ENCODE measurements at regions not wholly inside any gene's neighbourhood (a gene's known extent, or its start where the extent isn't known, plus 50 kb on each side); places are given as distances from the start of the nearest gene placed in this dataset.

DNA sequence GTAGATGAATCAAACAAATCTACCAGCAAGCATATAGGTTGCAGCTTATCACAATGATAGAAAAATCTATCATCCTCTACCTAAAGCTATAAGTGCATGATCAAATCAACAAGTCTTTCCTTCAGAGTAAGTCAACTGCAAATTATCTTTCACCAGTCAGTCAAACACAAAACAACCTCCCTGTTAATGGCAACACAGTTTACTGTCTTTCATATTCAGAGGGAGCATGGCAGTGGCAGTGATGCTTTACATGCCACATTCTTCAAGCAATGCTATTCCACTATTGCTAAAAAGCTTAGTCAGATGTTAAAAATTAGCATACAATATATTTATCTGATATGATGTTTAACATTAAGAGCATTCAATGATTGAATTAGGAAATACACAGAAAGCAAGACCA is 245.1 kb upstream of the KLHL4 start (continued):
- no peak for TF ChIP-seq MGA (IDR thresholded peaks at IDR 0.05)
- TF ChIP-seq PHF8 (IDR thresholded peaks at IDR 0.05; ENCODE audit: borderline replicate concordance, low read length), result no peak
- TF ChIP-seq MAFK (IDR thresholded peaks at IDR 0.05; ENCODE audit: low read length), result no peak
- no peak for TF ChIP-seq FOXA3 (CRISPR knock-in tag; conservative IDR thresholded peaks at IDR 0.05 in 1 of 2, IDR thresholded peaks at IDR 0.05 in 1 of 2)
- TF ChIP-seq STAT6 (CRISPR knock-in tag; IDR thresholded peaks at IDR 0.05), result no peak
- TF ChIP-seq, protein P1, sequence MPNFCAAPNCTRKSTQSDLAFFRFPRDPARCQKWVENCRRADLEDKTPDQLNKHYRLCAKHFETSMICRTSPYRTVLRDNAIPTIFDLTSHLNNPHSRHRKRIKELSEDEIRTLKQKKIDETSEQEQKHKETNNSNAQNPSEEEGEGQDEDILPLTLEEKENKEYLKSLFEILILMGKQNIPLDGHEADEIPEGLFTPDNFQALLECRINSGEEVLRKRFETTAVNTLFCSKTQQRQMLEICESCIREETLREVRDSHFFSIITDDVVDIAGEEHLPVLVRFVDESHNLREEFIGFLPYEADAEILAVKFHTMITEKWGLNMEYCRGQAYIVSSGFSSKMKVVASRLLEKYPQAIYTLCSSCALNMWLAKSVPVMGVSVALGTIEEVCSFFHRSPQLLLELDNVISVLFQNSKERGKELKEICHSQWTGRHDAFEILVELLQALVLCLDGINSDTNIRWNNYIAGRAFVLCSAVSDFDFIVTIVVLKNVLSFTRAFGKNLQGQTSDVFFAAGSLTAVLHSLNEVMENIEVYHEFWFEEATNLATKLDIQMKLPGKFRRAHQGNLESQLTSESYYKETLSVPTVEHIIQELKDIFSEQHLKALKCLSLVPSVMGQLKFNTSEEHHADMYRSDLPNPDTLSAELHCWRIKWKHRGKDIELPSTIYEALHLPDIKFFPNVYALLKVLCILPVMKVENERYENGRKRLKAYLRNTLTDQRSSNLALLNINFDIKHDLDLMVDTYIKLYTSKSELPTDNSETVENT (CRISPR knock-in tag; IDR thresholded peaks at IDR 0.05), result no peak
- TF ChIP-seq PTBP1 (IDR thresholded peaks at IDR 0.05; ENCODE audit: low read depth, low read length), result no peak
- no peak for TF ChIP-seq FOXK1 (CRISPR knock-in tag; IDR thresholded peaks at IDR 0.05; ENCODE audit: borderline replicate concordance)
- TF ChIP-seq CAMTA2 (CRISPR knock-in tag; conservative IDR thresholded peaks at IDR 0.05), result no peak
